Sciatic nerve (tissue), 2 donors: ENCODE measurements at regions not wholly inside any gene's neighbourhood (a gene's known extent, or its start where the extent isn't known, plus 50 kb on each side); places are given as distances from the start of the nearest gene placed in this dataset.
A peak's percentile ranks its signal among the peaks of the same experiment; 100 is the strongest.
"Not testable (repeated sequence)": the region's sequence is repeated elsewhere in the genome, so short reads cannot be mapped to it uniquely, and the experiment has no call there.

Experiments used
- ATAC-seq: fragments of 200-7000 bp; cut with Tn5 transposase; one replicate; pipeline ENCODE4 v1.9.1; 2020; ENCODE audit warnings: mild to moderate bottlenecking, moderate library complexity
- DNase-seq: peaks from one replicate; pipeline ENCODE4 v3.0.0-alpha.2; 2020; ENCODE audit warnings: low spot score
- intact Hi-C: fragments of 100-400 bp; cut with DNase I; formaldehyde crosslinking; loops from one replicate; pipeline ENCODE4 v1.14.2; 2022
- donor health status: DM: no; HTN: no; CAD: no.
- donor health status: DM: no; HTN: no; CAD: no.

GRCh38 chr6:27161946-27162603 lies 85.4 kb upstream of the PRSS16 start:
- intact Hi-C loops, result no loop called here
- ATAC-seq, result peak; percentile 47
- DNase-seq, result no peak

GRCh38 chr6:27163834-27164233 lies 83.7 kb upstream of the PRSS16 start:
- DNase-seq (no peak), ATAC-seq (no peak)
- intact Hi-C loops, result no loop called here

- ATAC-seq (no peak), DNase-seq (no peak)
- intact Hi-C loops, result no loop called here
Observed at GRCh38 chr6:27168108-27168507, 79.4 kb upstream of the PRSS16 start.

- DNase-seq, result no peak
- intact Hi-C loops, result no loop called here
- ATAC-seq, result no peak
Observed at GRCh38 chr6:27168586-27169443, 78.7 kb upstream of the PRSS16 start.

GRCh38 chr6:27172524-27173231 lies 74.8 kb upstream of the PRSS16 start:
- ATAC-seq, DNase-seq, intact Hi-C loops: not testable (repeated sequence)

- ATAC-seq, intact Hi-C loops, DNase-seq: not testable (repeated sequence)
Observed at GRCh38 chr6:27173232-27173601, 74.3 kb upstream of the PRSS16 start.

GRCh38 chr6:27174958-27175357 lies 72.5 kb upstream of the PRSS16 start:
- intact Hi-C loops, result no loop called here
- DNase-seq, result no peak
- no peak for ATAC-seq

- DNase-seq (no peak), ATAC-seq (peak; percentile 30)
- intact Hi-C loops, result no loop called here
Observed at GRCh38 chr6:27176096-27176495, 71.4 kb upstream of the PRSS16 start.

- intact Hi-C loops, result no loop called here
- peak; percentile 92 for ATAC-seq
- DNase-seq, result peak; percentile 79
Observed at GRCh38 chr6:27176523-27177484, 70.7 kb upstream of the PRSS16 start.

GRCh38 chr6:27177485-27178406 lies 69.8 kb upstream of the PRSS16 start:
- intact Hi-C loops, result no loop called here
- peak; percentile 81 for DNase-seq
- ATAC-seq, result peak; percentile 89

GRCh38 chr6:27178407-27178730 lies 69.1 kb upstream of the PRSS16 start:
- ATAC-seq, result peak; percentile 31
- no peak for DNase-seq
- intact Hi-C loops, result no loop called here

- no peak for ATAC-seq
- no peak for DNase-seq
Observed at GRCh38 chr6:27178860-27179259, 68.6 kb upstream of the PRSS16 start.

GRCh38 chr6:27183060-27183832 lies 64.3 kb upstream of the PRSS16 start:
- intact Hi-C loops, result loop anchor here (10.0 kb wide), 1 partner anchor 712 kb away; a partner anchor contains a TSS
- DNase-seq (no peak), ATAC-seq (no peak)

More at GRCh38 chr6:27178860-27179259, 68.6 kb upstream of the PRSS16 start:
- intact Hi-C loops, result no loop called here

- DNase-seq (no peak), ATAC-seq (no peak)
- intact Hi-C loops, result loop anchor here (10.0 kb wide), 1 partner anchor 707 kb away; a partner anchor contains a TSS
Observed at GRCh38 chr6:27187231-27188060, 60.1 kb upstream of the PRSS16 start.

- DNase-seq, result peak; percentile 68
- intact Hi-C loops, result loop anchor here (10.0 kb wide), 1 partner anchor 707 kb away; a partner anchor contains a TSS
- ATAC-seq, result peak; percentile 98
Observed at GRCh38 chr6:27188061-27188884, 59.2 kb upstream of the PRSS16 start.
